Right renal pelvis (tissue), 4 donors: ENCODE measurements at regions not wholly inside any gene's neighbourhood (a gene's known extent, or its start where the extent isn't known, plus 50 kb on each side); places are given as distances from the start of the nearest gene placed in this dataset.
"Not testable (repeated sequence)": the region's sequence is repeated elsewhere in the genome, so short reads cannot be mapped to it uniquely, and the experiment has no call there.

ENCODE experiments used
- DNase-seq, 4 donors: peaks; one replicate each; pipeline ENCODE4 v3.0.0-alpha.2; 2013; ENCODE audit warnings: low read depth in 4 of 4, low spot score in 3 of 4, missing footprints in 1 of 4

DNA sequence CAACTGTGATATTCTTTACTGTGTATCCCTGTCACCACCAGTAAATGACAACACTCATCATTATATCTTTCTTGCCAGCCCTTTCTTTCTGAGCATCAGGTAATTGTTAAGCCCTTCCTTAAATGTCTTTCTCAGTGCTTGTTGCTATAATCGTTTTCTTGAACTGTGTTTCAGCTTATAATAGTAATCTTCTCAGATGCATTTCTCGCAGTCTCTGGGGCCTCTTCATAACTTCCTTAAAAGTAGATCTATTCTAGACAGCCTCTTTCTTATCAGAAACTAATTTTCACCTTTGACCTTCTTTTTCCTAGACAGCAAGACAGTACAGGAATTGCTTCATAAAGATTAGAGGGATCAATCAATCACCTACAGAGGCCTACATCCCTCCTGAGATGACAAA lies 648.1 kb downstream of the CPS1 start:
- no peak for DNase-seq

DNA sequence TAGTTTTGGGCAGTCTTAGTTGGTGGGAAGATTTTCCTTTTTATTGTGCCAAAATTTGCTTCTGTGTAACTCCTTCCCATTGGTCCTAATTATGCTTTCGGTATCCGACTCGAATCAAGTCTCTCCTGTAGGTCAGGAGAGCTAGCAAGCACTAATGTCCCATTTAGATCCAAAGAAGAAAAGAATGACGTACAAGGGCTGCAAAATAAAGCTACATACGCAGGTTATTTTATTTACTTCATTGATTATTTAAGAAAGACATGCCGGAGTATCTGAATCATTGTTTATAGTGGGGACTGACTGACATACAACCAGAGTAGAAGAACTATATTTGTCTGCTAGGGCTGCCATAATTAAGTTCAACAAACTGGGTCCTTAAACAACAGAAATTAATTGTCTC lies 648.5 kb downstream of the CPS1 start:
- no peak for DNase-seq

DNA sequence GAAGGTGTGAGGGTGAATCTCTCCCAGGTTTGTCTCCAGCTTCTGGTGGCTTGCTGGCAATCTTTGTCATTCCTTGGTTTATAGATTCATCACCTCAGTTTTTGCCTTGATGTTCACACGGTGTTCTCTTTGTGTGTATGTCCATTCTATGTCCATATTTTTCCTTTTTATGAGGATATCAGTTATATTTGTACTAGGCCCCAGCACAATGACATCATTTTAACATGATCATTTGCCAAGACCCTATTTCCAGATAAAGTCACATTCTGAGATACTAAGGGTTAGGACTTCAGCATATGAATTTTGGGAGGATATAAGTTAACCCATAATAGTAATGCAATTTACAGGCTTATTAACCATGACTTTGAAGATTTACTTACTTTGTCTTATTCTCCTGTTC lies 649.0 kb downstream of the CPS1 start:
- DNase-seq = no peak

DNA sequence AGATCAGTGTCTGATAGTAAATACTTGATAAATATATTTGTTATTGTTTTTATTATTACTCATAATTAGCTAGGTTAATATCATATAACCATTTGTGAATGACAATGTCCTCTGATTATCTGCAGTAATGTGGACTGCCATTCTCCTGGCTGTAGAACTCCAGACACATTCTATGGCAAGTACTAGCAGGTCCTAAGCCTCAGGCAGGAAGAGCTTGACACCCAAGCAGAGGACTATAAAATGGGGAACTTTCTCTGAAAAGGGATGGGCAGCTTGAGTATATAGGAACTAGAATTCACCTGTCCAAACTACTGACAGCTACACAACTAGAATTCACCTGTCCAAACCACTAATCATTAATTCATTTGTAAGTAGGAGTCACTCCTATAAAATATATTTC lies 649.4 kb downstream of the CPS1 start:
- no peak for DNase-seq

DNA sequence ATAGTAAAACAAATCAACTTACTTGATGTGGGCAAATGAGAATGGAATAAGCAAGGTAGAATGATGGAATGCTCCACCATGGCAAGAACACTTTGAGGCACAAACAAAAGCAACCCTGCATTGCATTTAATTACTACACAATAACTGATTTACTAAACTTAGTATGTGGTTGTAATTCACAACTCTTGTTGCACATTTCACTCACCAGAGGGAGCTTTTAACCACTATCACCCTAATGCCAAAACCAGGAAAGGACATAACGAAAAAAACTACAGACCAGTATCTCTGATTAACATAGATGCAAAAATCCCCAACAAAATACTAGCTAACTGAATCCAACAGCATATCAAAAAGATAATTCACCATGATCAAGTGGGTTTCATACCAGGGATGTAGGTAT lies 659.8 kb downstream of the CPS1 start:
- no peak for DNase-seq

DNA sequence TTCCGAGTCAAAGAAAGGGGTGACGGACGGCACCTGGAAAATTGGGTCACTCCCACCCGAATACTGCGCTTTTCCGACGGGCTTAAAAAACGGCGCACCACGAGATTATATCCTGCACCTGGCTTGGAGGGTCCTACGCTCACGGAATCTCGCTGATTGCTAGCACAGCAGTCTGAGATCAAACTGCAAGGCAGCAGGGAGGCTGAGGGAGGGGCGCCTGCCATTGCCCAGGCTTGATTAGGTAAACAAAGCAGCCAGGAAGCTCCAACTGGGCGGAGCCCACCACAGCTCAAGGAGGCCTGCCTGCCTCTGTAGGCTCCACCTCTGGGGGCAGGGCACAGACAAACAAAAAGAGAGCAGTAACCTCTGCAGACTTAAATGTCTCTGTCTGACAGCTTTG lies 663.1 kb downstream of the CPS1 start:
- DNase-seq = not testable (repeated sequence)

DNA sequence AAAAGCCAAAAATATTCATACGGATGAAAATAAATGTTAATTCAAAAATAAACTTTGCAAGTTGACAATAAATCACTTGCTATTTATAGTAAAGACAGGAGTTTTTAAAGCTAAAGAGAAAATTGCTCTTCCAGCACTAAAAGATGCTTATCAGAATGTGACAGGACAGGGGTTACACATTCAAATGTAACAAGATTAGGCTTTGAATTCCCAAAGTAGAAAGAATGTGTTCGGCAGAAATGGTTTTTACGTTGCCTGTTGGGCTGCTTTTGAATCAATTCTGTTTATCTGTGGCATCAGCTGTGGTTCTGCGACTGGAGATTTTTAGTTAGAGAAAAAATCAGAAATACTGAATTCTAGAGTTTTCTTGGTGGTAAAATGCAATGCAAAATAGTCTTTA lies 669.4 kb downstream of the CPS1 start:
- no peak for DNase-seq

DNA sequence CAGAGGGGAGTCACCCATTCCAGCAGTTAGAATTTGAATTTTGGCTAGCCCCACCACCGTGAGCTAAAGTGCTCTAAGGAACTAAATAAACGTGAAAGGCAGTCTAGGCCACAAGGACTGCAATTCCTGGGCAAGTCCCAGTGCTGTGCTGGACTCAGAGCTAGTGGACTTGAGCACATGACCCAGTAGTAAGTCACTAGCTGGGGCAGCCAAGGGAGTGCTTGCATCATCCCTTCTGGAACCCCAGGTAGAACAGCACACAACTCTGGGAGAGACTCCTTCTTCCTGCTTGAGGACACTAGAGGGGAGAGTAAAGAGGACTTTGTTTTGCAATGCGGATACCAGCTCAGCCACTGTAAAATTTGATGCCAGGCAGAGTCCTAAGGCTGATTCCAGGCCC lies 672.2 kb downstream of the CPS1 start:
- no peak for DNase-seq

DNA sequence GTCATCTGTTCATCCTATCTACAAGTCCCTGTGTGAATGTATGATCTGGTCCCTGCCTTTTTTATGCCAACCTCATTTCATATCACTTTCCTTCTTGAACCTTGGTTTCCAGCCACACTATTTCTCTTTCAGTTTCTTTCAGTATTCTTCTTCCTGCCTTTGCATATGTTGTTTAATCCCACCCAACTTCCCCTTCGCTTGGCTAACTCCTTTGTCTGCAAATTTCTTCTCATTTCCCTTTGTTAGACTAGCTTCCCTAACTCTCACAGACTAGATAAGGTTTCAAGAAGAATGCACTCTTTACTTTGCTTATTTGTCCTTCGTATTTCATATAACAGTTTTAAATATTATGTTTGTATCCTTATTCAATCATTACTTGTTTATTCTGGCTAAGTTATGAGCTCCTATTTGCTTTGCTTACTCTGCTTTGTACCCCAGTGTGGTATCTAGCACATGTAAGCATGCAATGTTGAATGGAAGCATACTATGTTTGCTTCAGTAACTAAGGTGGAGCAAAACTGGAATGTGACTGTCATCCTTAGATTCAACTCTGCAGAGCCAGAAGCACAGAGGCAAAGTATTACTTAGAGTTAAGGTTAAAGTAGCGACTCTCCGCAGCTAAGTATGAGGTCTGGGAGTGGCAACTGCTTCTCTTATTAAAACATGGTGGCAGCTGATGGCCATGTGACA lies 681.3 kb downstream of the CPS1 start:
- no peak for DNase-seq

DNA sequence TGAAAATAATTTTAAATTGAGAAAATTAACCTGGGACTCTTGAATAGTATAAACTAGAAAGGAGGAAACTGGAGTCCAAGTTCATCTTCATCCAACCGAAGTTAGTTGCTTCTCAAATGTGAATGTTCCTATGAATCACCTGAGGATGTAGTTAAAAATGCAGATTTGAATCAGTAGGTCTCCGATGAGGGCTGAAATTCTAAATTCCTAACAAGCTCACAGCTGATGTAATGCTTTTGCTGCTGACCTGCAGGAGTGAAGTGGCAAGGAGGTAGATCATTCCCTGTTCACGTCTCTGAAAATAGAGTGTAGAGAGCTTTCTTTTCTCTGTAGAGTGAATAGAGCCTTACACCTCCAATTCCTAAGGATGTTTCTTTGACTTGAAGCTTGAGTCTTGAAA lies 685.5 kb downstream of the CPS1 start:
- no peak for DNase-seq

DNA sequence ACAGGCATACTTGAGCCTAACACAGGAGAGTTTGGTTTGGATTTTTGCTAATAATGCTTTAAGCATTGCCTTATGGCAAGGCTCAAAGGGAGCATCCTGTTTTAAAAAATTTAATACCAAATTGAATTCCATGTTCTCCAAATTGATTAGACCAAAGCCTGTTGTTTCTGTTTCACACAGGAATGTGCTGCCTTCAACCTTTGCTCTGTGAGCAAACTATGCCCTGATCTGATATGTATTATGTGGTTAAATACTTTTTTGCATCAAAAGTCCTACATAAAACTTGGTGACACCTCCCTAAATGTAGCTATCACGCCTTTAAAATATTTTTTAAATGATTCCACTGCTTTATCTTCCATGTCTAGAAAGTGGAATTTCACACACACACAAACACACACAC lies 691.4 kb downstream of the CPS1 start:
- no peak for DNase-seq

DNA sequence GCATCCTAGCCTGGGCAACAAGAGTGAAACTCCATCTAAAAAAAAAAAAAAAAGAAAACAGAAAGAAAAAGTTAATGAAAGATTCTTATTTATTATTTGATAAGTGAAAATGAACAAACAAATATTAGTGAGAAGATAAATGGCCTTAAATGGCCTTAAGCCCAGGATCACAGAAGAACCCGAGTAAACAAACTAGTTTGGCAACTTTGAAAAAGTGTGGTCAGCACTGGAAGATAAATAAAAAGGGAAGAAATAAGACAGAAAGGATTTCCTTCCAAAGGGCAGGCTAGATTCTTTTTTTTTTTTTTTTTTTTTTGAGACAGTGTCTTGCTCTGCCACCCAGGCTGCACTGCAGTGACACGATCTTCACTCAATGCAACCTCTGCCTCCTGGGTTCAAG lies 692.4 kb downstream of the CPS1 start:
- DNase-seq = no peak

DNA sequence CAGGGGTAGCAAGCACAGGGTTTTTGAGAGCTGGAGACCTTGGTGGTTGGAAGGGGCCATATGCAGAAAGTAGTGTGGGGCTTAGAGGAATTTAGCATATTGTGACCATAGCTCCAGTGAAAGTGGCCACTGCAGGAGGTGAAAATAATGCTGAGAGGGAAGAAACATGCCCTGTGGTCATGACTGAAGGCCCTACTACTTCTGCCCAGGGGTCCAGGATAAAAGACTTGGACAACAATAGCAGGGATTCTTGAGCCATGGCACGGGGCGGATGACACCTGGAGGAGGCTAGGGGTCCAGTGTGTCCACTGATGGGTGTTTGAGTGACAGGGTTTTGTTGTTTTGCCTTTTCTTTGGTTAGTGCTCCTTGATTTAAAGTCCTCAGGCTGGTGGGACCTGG lies 694.6 kb downstream of the CPS1 start:
- DNase-seq = no peak

DNA sequence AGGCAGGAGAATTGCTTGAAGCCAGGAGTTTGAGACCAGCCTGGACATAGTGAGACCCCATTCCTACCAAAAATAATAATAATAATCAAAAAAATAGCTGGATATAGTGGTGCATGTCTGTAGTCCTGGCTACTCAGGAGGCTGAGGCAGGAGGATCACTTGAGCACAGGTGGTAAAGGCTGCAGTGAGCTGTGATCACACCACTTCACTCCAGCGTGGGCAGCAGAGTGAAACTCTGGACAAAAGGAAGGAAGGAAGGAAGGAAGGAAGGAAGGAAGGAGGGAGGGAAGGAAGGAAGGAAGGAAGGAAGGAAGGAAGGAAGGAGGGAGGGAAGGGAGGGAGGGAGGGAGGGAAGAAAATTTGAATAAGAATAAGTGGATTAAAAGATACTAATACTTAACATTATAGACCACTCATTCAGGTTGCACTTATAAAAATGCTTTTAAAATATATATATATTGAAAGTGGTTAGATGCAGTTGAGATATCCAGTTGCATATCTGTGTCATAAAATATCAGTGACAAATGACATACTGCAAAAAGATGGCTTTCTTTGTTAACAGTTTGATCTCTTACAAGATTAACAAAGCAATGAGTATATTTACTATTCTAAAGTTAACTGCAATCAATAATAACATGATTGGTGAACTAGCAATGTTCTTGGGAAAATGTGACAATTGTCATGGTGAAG lies 702.4 kb downstream of the CPS1 start:
- no peak for DNase-seq

DNA sequence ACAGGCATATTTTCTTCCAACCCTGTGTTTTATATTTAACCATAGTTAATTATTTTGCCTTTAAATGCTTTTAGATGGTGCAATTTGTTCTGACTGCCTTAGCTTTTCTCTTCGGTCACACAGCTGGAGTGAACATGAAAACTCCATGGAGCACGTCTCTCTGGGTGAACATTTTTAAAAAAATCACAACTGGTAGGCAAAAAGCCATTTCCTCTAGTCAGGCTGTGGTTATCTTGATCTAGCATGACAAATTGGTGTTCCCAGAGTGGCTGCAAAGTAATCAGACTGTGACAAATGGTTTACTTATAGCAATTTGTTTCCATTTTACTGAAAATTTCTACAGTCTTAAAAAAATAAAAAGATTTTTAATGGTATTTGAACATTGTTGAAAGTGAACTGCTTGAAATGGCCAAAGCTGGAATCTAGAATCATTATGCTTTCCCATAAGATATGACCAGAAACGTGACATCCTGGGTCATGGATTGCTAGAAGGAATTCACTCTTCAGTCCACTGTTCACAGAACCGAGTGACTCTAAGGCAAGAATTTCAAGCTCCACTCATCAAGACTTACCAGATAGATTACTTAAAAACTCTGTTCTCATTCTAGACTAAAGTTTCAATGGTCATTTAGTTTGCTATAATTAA lies 703.6 kb downstream of the CPS1 start:
- DNase-seq = no peak

DNA sequence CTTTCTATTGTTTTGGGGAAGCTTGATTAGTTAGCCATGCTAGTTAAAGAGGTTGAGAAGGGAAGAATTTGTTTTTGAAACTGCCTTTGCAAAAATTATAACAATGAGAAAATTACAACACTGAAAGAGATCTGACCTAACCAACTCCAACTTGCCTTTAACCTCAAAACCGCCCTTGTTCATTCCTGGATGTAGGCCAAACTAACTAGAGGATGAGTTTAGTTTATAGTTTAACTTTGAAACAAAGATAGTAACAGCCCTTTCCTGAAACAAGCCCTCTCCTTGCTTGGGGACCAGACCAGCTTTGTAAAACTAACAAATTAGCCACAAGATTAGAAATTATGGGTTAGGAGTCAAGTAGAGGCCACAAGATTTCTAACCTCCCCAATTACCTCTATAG lies 713.9 kb downstream of the CPS1 start:
- no peak for DNase-seq

DNA sequence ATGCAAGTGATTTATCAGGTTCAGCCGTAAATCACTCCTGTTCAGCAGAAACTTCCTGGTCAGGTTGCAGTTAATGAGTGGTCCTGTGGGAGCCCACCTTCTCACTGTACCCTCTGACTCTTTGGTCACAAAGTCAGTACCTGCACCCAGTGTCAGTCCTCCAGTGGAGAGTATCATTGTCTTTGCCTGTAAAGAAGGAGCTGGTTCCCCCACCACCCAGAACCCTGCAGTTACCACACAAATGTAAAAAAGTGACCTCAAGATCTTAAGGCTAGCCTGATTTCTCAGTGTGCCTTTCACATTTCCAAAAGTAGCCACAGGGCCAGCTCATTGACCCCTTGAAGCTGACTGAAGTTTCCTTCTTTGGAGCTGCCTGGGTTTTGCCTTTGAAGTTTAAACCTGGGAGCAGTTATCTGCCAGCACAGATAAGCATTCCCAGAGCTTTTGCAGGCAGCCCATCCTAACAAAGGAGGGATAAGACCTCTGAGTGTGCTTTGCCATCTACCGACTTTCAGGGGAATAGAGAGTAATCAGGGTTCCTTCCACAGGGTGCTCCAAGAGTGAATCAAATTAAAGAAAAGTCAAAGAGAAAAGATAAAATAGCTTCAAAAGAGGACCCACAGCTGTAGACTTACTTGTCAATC lies 725.2 kb downstream of the CPS1 start:
- DNase-seq = no peak

DNA sequence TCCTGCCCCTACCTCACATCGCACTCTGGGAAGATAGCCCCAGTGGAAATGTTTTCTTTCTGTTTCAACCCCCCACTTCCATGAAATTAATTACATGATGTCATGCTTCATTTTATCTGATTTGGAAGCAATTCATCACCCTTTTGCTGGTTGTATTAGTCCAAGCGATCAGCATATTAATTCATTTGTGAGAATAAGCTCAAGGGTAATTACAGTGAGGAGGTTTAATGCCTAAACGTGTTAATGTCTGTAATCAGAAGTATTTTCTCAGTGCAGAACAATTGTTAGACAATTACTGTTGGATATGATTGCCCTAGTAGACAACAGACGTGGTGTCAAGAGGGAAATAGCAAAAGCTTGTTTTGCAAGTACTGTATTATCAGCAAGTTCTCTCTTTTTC lies 746.3 kb downstream of the CPS1 start:
- no peak for DNase-seq

DNA sequence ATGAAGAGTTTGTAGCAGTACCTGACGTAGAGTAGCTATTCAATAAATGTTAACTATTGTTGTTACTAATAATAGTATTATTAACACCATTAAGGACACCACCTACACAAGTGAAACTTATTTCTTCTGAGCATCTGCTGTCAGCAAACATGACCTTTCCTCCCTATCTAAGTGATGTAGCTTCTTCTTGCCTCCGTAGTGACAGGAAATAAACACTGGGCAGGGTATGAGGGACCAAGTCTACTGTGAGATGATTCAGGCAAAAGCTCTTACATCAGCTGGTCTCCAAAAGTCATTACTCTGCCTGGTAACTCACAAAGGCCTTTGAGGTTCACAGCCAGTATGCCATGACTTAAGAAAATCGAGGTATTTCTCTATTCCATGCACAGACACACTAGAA lies 750.5 kb downstream of the CPS1 start:
- no peak for DNase-seq
